Karpas-422 (cell line): ENCODE measurements at regions not wholly inside any gene's neighbourhood (a gene's known extent, or its start where the extent isn't known, plus 50 kb on each side); places are given as distances from the start of the nearest gene placed in this dataset.

Experiments used
- DNase-seq: peaks from one replicate; pipeline ENCODE4 v3.0.0-alpha.2; 2015
- H2AFZ ChIP-seq: fragments of 200-600 bp; sonication (generic); 2 replicates; pipeline ENCODE4 v1.6.1; 2014; ENCODE audit warnings: antibody characterized with exemption, low read length, mixed read lengths
- H3K27ac ChIP-seq: fragments of 200-600 bp; sonication (generic); 2 replicates; pipeline ENCODE4 v1.5.1; 2014; ENCODE audit warnings: mild to moderate bottlenecking, low read length, moderate library complexity
- H3K27me3 ChIP-seq: fragments of 200-600 bp; sonication (generic); 2 replicates; pipeline ENCODE4 v1.6.1; 2014; ENCODE audit warnings: low read length, mixed read lengths
- H3K36me3 ChIP-seq: fragments of 200-600 bp; sonication (generic); 2 replicates; pipeline ENCODE4 v1.6.1; 2014; ENCODE audit warnings: low read length, mixed read lengths; ENCODE audit not compliant: insufficient read depth
- H3K4me1 ChIP-seq: fragments of 200-600 bp; sonication (generic); 2 replicates; pipeline ENCODE4 v1.6.1; 2014; ENCODE audit warnings: mild to moderate bottlenecking, low read length, mixed read lengths
- H3K4me2 ChIP-seq: fragments of 200-600 bp; sonication (generic); 2 replicates; pipeline ENCODE4 v1.6.1; 2014; ENCODE audit warnings: low read length, low read depth, mild to moderate bottlenecking; ENCODE audit not compliant: poor library complexity, severe bottlenecking
- H3K4me3 ChIP-seq: fragments of 200-600 bp; sonication (generic); 2 replicates; pipeline ENCODE4 v1.5.1; 2014; ENCODE audit warnings: mild to moderate bottlenecking, antibody characterized with exemption, low read length, mixed read lengths
- H3K79me2 ChIP-seq: fragments of 200-600 bp; sonication (generic); 2 replicates; pipeline ENCODE4 v1.6.1; 2014; ENCODE audit warnings: mild to moderate bottlenecking, low read length, mixed read lengths
- H3K9ac ChIP-seq: fragments of 200-600 bp; sonication (generic); 2 replicates; pipeline ENCODE4 v1.6.0; 2014; ENCODE audit warnings: low read length
- H3K9me2 ChIP-seq: fragments of 200-600 bp; sonication (generic), shearing (Covaris generic); replicated peaks from 2 replicates; pipeline ENCODE4 v1.6.0; 2014; ENCODE audit warnings: mild to moderate bottlenecking, low read length, moderate library complexity; ENCODE audit not compliant: insufficient read depth
- H3K9me3 ChIP-seq: fragments of 300-700, 200-600 bp; sonication (generic); 2 replicates; pipeline ENCODE4 v1.6.1; 2014; ENCODE audit warnings: low read length, mixed read lengths
- H4K20me1 ChIP-seq: fragments of 200-600 bp; sonication (generic); 2 replicates; pipeline ENCODE4 v1.6.1; 2014; ENCODE audit warnings: mild to moderate bottlenecking, antibody characterized with exemption, low read length, low read depth; ENCODE audit not compliant: insufficient read depth

- Histone ChIP-seq H3K4me1 (no peaks in the 10 kb centered on the region), H3K27ac (no peak overlapping the region), H2AFZ (no peak overlapping the region), H3K9me2 (no peaks in the 10 kb centered on the region), H3K4me3 (no peak overlapping the region), H3K27me3 (no peaks in the 10 kb centered on the region), H3K4me2 (no peak overlapping the region), H4K20me1 (no peaks in the 10 kb centered on the region), H3K79me2 (no peaks in the 10 kb centered on the region), H3K9ac (no peak overlapping the region), H3K9me3 (no peaks in the 10 kb centered on the region), H3K36me3 (no peaks in the 10 kb centered on the region)
- DNase-seq: no peak
These were observed 91.1 kb upstream of the ARHGAP28 start for GRCh38 chr18:6638447-6638846.

GRCh38 chr18:6639305-6639704, 90.2 kb upstream of the ARHGAP28 start:
- no peaks in the 10 kb centered on the region for H4K20me1 ChIP-seq
- no peaks in the 10 kb centered on the region for H3K9me2 ChIP-seq
- no peak overlapping the region for H3K4me3 ChIP-seq
- DNase-seq: no peak
- no peaks in the 10 kb centered on the region for H3K79me2 ChIP-seq
- no peaks in the 10 kb centered on the region for H3K36me3 ChIP-seq
- no peak overlapping the region for H3K4me2 ChIP-seq
- H3K9ac ChIP-seq: no peak overlapping the region
- H3K4me1 ChIP-seq: no peaks in the 10 kb centered on the region
- no peaks in the 10 kb centered on the region for H3K27me3 ChIP-seq
- H3K27ac ChIP-seq: no peak overlapping the region
- H2AFZ ChIP-seq: no peak overlapping the region
- H3K9me3 ChIP-seq: no peaks in the 10 kb centered on the region

- H3K4me3 ChIP-seq: no peak overlapping the region
- no peaks in the 10 kb centered on the region for H4K20me1 ChIP-seq
- H3K36me3 ChIP-seq: no peaks in the 10 kb centered on the region
- H3K4me2 ChIP-seq: no peak overlapping the region
- no peak overlapping the region for H3K9ac ChIP-seq
- H3K79me2 ChIP-seq: no peaks in the 10 kb centered on the region
- H3K9me2 ChIP-seq: no peaks in the 10 kb centered on the region
- H3K4me1 ChIP-seq: no peaks in the 10 kb centered on the region
- H3K27me3 ChIP-seq: no peaks in the 10 kb centered on the region
- no peaks in the 10 kb centered on the region for H3K9me3 ChIP-seq
- H3K27ac ChIP-seq: no peak overlapping the region
- no peak for DNase-seq
- no peak overlapping the region for H2AFZ ChIP-seq
These were observed 84.5 kb upstream of the ARHGAP28 start for GRCh38 chr18:6644836-6645627.

- no peak overlapping the region for H3K9ac ChIP-seq
- no peaks in the 10 kb centered on the region for H3K9me2 ChIP-seq
- H3K27me3 ChIP-seq: no peaks in the 10 kb centered on the region
- H3K27ac ChIP-seq: no peak overlapping the region
- H3K79me2 ChIP-seq: no peaks in the 10 kb centered on the region
- no peaks in the 10 kb centered on the region for H4K20me1 ChIP-seq
- H3K4me2 ChIP-seq: no peak overlapping the region
- no peak overlapping the region for H2AFZ ChIP-seq
- H3K9me3 ChIP-seq: no peaks in the 10 kb centered on the region
- H3K4me1 ChIP-seq: no peaks in the 10 kb centered on the region
- no peak for DNase-seq
- no peak overlapping the region for H3K4me3 ChIP-seq
- H3K36me3 ChIP-seq: no peaks in the 10 kb centered on the region
These were observed 82.7 kb upstream of the ARHGAP28 start for GRCh38 chr18:6646801-6647200.

GRCh38 chr18:6648581-6648980, 80.9 kb upstream of the ARHGAP28 start:
- H3K36me3 ChIP-seq: no peaks in the 10 kb centered on the region
- no peaks in the 10 kb centered on the region for H3K79me2 ChIP-seq
- H3K4me2 ChIP-seq: no peak overlapping the region
- H3K9ac ChIP-seq: no peak overlapping the region
- no peak overlapping the region for H3K27ac ChIP-seq
- no peak for DNase-seq
- no peaks in the 10 kb centered on the region for H3K9me2 ChIP-seq
- H3K9me3 ChIP-seq: no peaks in the 10 kb centered on the region
- H3K4me1 ChIP-seq: no peaks in the 10 kb centered on the region
- no peak overlapping the region for H2AFZ ChIP-seq
- no peaks in the 10 kb centered on the region for H4K20me1 ChIP-seq
- H3K27me3 ChIP-seq: no peaks in the 10 kb centered on the region
- H3K4me3 ChIP-seq: no peak overlapping the region

GRCh38 chr18:6649421-6650126, 79.9 kb upstream of the ARHGAP28 start:
- H3K9ac ChIP-seq: no peak overlapping the region
- no peaks in the 10 kb centered on the region for H3K27me3 ChIP-seq
- no peak for DNase-seq

GRCh38 chr18:6650127-6650507, 79.4 kb upstream of the ARHGAP28 start:
- Histone ChIP-seq H3K9me2 (no peaks in the 10 kb centered on the region), H3K4me2 (no peak overlapping the region), H3K4me3 (no peak overlapping the region), H3K36me3 (no peaks in the 10 kb centered on the region), H3K27me3 (no peaks in the 10 kb centered on the region), H3K9ac (no peak overlapping the region), H3K27ac (no peak overlapping the region), H2AFZ (no peak overlapping the region), H3K4me1 (no peaks in the 10 kb centered on the region), H3K79me2 (no peaks in the 10 kb centered on the region), H3K9me3 (no peaks in the 10 kb centered on the region), H4K20me1 (no peaks in the 10 kb centered on the region)
- DNase-seq: no peak

More at GRCh38 chr18:6649421-6650126, 79.9 kb upstream of the ARHGAP28 start:
- Histone ChIP-seq H4K20me1 (no peaks in the 10 kb centered on the region), H3K4me2 (no peak overlapping the region), H3K9me3 (no peaks in the 10 kb centered on the region), H3K9me2 (no peaks in the 10 kb centered on the region), H3K4me3 (no peak overlapping the region), H2AFZ (no peak overlapping the region), H3K79me2 (no peaks in the 10 kb centered on the region), H3K27ac (no peak overlapping the region), H3K4me1 (no peaks in the 10 kb centered on the region), H3K36me3 (no peaks in the 10 kb centered on the region)

GRCh38 chr18:6650747-6651146, 78.8 kb upstream of the ARHGAP28 start:
- no peak for DNase-seq
- Histone ChIP-seq H3K4me1 (no peaks in the 10 kb centered on the region), H3K27ac (no peak overlapping the region), H3K4me3 (no peak overlapping the region), H3K9me3 (no peaks in the 10 kb centered on the region), H4K20me1 (no peaks in the 10 kb centered on the region), H3K9ac (no peak overlapping the region), H3K4me2 (no peak overlapping the region), H3K27me3 (no peaks in the 10 kb centered on the region), H3K36me3 (no peaks in the 10 kb centered on the region), H2AFZ (no peak overlapping the region), H3K9me2 (no peaks in the 10 kb centered on the region), H3K79me2 (no peaks in the 10 kb centered on the region)
